HCT116 (cell line): ENCODE measurements at regions not wholly inside any gene's neighbourhood (a gene's known extent, or its start where the extent isn't known, plus 50 kb on each side); places are given as distances from the start of the nearest gene placed in this dataset.

Experiments
- ATAC-seq: fragments of 200-7000 bp; cut with Tn5 transposase; 2 replicates; pipeline ENCODE4 v1.9.1; 2020; ENCODE audit warnings: mild to moderate bottlenecking, moderate library complexity
- BruUV-seq: library from RNA; stranded (reverse); fragments of 400-500 nt; replicated peaks from 2 replicates; lab custom pipeline; 2021; lab: Mats Ljungman, UMichigan
- CTCF ChIA-PET: fragments of 300-600 bp; sonication (Branson Sonifier 250); formaldehyde crosslinking; loops from one replicate; lab custom pipeline; 2021; ENCODE audit warnings: antibody characterized with exemption; lab: Charles Lee
- POLR2A ChIA-PET: fragments of 300-600, 350-600 bp; sonication (Branson Sonifier 250); formaldehyde crosslinking; loops from one replicate; lab custom pipeline; 2021; ENCODE audit warnings: antibody characterized with exemption; lab: Charles Lee
- RAD21 ChIA-PET, 2 experiments: fragments of 300-600 bp; sonication (Branson Sonifier 250); formaldehyde crosslinking; loops; one replicate each; lab custom pipeline; 2023; ENCODE audit warnings: low total read pairs in 2 of 2; ENCODE audit not compliant: uncharacterized antibody in 2 of 2, unreplicated experiment in 2 of 2, low non-redundant PET in 1 of 2; lab: Charles Lee
- DNase-seq: peaks from one replicate; pipeline ENCODE4 v3.0.0-alpha.2; 2010; ENCODE audit warnings: low read depth, low spot score
- H2AFZ ChIP-seq: fragments of 200-600 bp; shearing (Covaris generic), sonication (generic); 2 replicates; pipeline ENCODE4 v1.6.1; 2017; ENCODE audit warnings: low read depth, mixed run types, mixed read lengths, antibody characterized with exemption, low read length; ENCODE audit not compliant: poor library complexity, severe bottlenecking
- H3K27ac ChIP-seq: 2 replicates; pipeline ENCODE4 v1.5.1; 2012; ENCODE audit warnings: low read depth, low read length
- H3K27me3 ChIP-seq: fragments of 200-600 bp; sonication (generic); 2 replicates; pipeline ENCODE4 v1.6.1; 2016; ENCODE audit warnings: mixed run types, low read length, mixed read lengths; ENCODE audit not compliant: insufficient read depth
- H3K36me3 ChIP-seq, 2 experiments: fragments of 200-500 bp in 1 of 2; fragments of 200-600 bp in 1 of 2; sonication (Bioruptor generic) in 1 of 2; sonication (generic) in 1 of 2; 2 replicates each; pipeline versions ENCODE4 v1.5.1 to v1.6.1; 2014 to 2016; ENCODE audit warnings: low read length in 2 of 2, inconsistent platforms in 1 of 2, mixed read lengths in 1 of 2, mixed run types in 1 of 2; ENCODE audit not compliant: insufficient read depth in 2 of 2, control insufficient read depth in 1 of 2
- H3K4me1 ChIP-seq, 2 experiments: fragments of 200-600 bp in 1 of 2; sonication (generic) in 1 of 2; 2 replicates each; pipeline versions ENCODE4 v1.5.1 to v1.6.1; 2012 to 2017; ENCODE audit warnings: low read length in 2 of 2, inconsistent platforms in 1 of 2, mild to moderate bottlenecking in 1 of 2, mixed read lengths in 1 of 2, mixed run types in 1 of 2, moderate library complexity in 1 of 2; ENCODE audit not compliant: insufficient read depth in 2 of 2, control insufficient read depth in 1 of 2
- H3K4me2 ChIP-seq: fragments of 200-600 bp; sonication (generic); 2 replicates; pipeline ENCODE4 v1.6.1; 2017; ENCODE audit warnings: mixed run types, low read length, mixed read lengths
- H3K4me3 ChIP-seq, 2 experiments: fragments of 200-600 bp in 1 of 2; sonication (generic) in 1 of 2; replicated peaks in 1 of 2; 2 replicates each; pipeline ENCODE4 v1.5.1; 2011 to 2016; ENCODE audit warnings: low read length in 2 of 2, control low read depth in 1 of 2, low read depth in 1 of 2, mild to moderate bottlenecking in 1 of 2, mixed read lengths in 1 of 2, mixed run types in 1 of 2
- H3K79me2 ChIP-seq: fragments of 200-600 bp; sonication (generic); 2 replicates; pipeline ENCODE4 v1.6.1; 2017; ENCODE audit warnings: mild to moderate bottlenecking, mixed run types, low read length, moderate library complexity, mixed read lengths; ENCODE audit not compliant: insufficient read depth
- H3K9ac ChIP-seq: fragments of 200-600 bp; sonication (generic); 2 replicates; pipeline ENCODE4 v1.6.1; 2016; ENCODE audit warnings: low read length, mixed read lengths
- H3K9me2 ChIP-seq: fragments of 200-600 bp; sonication (generic), shearing (Covaris generic); 2 replicates; pipeline ENCODE4 v1.6.1; 2017; ENCODE audit warnings: mixed run types, mild to moderate bottlenecking, moderate library complexity; ENCODE audit not compliant: insufficient read depth
- H3K9me3 ChIP-seq, 2 experiments: fragments of 200-500 bp in 1 of 2; fragments of 200-600 bp in 1 of 2; sonication (Bioruptor generic) in 1 of 2; sonication (generic) in 1 of 2; 2 replicates each; pipeline ENCODE4 v1.6.1; 2014 to 2017; ENCODE audit warnings: low read length in 2 of 2, mixed read lengths in 2 of 2, inconsistent platforms in 1 of 2, low read depth in 1 of 2, mild to moderate bottlenecking in 1 of 2, mixed run types in 1 of 2, moderate library complexity in 1 of 2; ENCODE audit not compliant: control insufficient read depth in 1 of 2, insufficient read depth in 1 of 2
- H4K20me1 ChIP-seq: fragments of 200-600 bp; sonication (generic), shearing (Covaris generic); 2 replicates; pipeline ENCODE4 v1.6.1; 2017; ENCODE audit warnings: mixed run types, mild to moderate bottlenecking, moderate library complexity; ENCODE audit not compliant: insufficient read depth
- ATF3 ChIP-seq: IDR thresholded peaks from 2 replicates; pipeline ENCODE4 v1.6.1; 2012
- CBX3 ChIP-seq: IDR thresholded peaks from 2 replicates; pipeline ENCODE4 v1.6.1; 2012; ENCODE audit warnings: low read depth
- CEBPB ChIP-seq: IDR thresholded peaks from 2 replicates; pipeline ENCODE4 v1.6.1; 2012; ENCODE audit warnings: low read depth
- CTCF ChIP-seq, 3 experiments: fragments of 200-600 bp in 1 of 3; sonication (generic) in 1 of 3; IDR thresholded peaks in 2 of 3; conservative IDR thresholded peaks in 1 of 3; 2 replicates each; pipeline ENCODE4 v1.5.1; 2012 to 2017; ENCODE audit warnings: low read depth in 2 of 3, low read length in 2 of 3, antibody characterized with exemption in 1 of 3, borderline replicate concordance in 1 of 3, control low read depth in 1 of 3, mild to moderate bottlenecking in 1 of 3, mixed read lengths in 1 of 3, mixed run types in 1 of 3, moderate library complexity in 1 of 3; ENCODE audit not compliant: insufficient read depth in 1 of 3
- EGR1 ChIP-seq: IDR thresholded peaks from 2 replicates; pipeline ENCODE4 v1.6.1; 2012; ENCODE audit warnings: low read depth
- EZH2 ChIP-seq: fragments of 200-600 bp; sonication (generic); IDR thresholded peaks from 2 replicates; pipeline ENCODE4 v1.6.1; 2017; ENCODE audit warnings: antibody characterized with exemption, mixed run types
- EZH2phosphoT487 ChIP-seq: fragments of 200-600 bp; IDR thresholded peaks from 2 replicates; pipeline ENCODE4 v1.6.1; 2018; ENCODE audit warnings: antibody characterized with exemption, borderline replicate concordance
- FOSL1 ChIP-seq: IDR thresholded peaks from 2 replicates; pipeline ENCODE4 v1.6.1; 2012; ENCODE audit warnings: low read depth
- JUND ChIP-seq: IDR thresholded peaks from 2 replicates; pipeline ENCODE4 v1.6.1; 2012
- POLR2A ChIP-seq: IDR thresholded peaks from 2 replicates; pipeline ENCODE4 v1.7.0; 2011; ENCODE audit warnings: borderline replicate concordance; ENCODE audit not compliant: insufficient read depth, insufficient read length; ENCODE audit errors: extremely low read depth
- POLR2AphosphoS5 ChIP-seq: IDR thresholded peaks from 2 replicates; pipeline ENCODE4 v1.6.1; 2011; ENCODE audit warnings: mild to moderate bottlenecking, low read depth, low read length, moderate library complexity
- RAD21 ChIP-seq: IDR thresholded peaks from 2 replicates; pipeline ENCODE4 v1.6.1; 2012; ENCODE audit warnings: low read depth, mild to moderate bottlenecking
- SIN3A ChIP-seq: IDR thresholded peaks from 2 replicates; pipeline ENCODE4 v1.6.1; 2012; ENCODE audit warnings: low read depth
- SP1 ChIP-seq: IDR thresholded peaks from 2 replicates; pipeline ENCODE4 v1.6.1; 2012; ENCODE audit warnings: low read depth
- SRF ChIP-seq: IDR thresholded peaks from 2 replicates; pipeline ENCODE4 v1.6.1; 2012; ENCODE audit warnings: low read depth
- YY1 ChIP-seq: IDR thresholded peaks from 2 replicates; pipeline ENCODE4 v1.6.1; 2011; ENCODE audit warnings: low read length, low read depth, moderate library complexity, mild to moderate bottlenecking; ENCODE audit not compliant: insufficient replicate concordance; ENCODE audit errors: extremely low read depth
- ZFX ChIP-seq: fragments of 450-650 bp; IDR thresholded peaks from 2 replicates; pipeline ENCODE4 v1.6.1; 2017
- intact Hi-C: fragments of 100-400 bp; cut with micrococcal nuclease; formaldehyde crosslinking; loops from 2 replicates; pipeline ENCODE4 v1.10.0; 2022

DNA sequence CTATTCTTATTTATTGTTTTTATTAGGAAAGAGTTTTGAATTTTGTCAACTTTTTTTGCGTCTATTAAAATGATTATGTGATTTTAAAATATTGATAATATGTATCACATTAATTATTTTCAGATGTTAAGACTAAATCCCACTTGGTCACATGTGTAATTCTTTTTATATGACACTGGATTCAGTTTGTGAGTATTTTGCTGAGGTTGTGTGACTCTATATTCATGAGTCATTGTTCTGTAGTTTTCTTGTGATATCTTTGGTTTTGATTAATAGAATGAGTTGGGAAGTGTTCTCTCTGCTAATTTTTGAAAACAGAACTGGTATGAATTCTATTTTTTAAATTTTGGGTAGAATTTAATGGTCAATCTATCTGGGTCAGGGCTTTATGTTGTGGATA lies 317.9 kb downstream of the ETS1 start:
- intact Hi-C loops, result no loop called here
- Histone ChIP-seq H3K79me2 (no peaks in the 10 kb centered on the region), H3K27ac (no peak overlapping the region), H3K4me3 (no peak overlapping the region), H3K4me2 (no peak overlapping the region), H2AFZ (no peak overlapping the region), H3K9ac (no peak overlapping the region), H3K36me3 (no peaks in the 10 kb centered on the region), H3K9me2 (no peaks in the 10 kb centered on the region), H3K9me3 (no peaks in the 10 kb centered on the region), H3K27me3 (0 out of 2 replicates have a peak, but pooled peaks cover 10% of the 10 kb centered on the region), H4K20me1 (no peaks in the 10 kb centered on the region), H3K4me1 (no peaks in the 10 kb centered on the region)
- POLR2A ChIA-PET, result no interaction called here
- no TSS peak for BruUV-seq
- CTCF ChIA-PET, result no interaction called here
- TF ChIP-seq SP1 (no peak), POLR2AphosphoS5 (no peak), ZFX (no peak), YY1 (no peak), CTCF (IDR thresholded peaks at IDR 0.05 in 2 of 3, conservative IDR thresholded peaks at IDR 0.05 in 1 of 3; ENCODE audit: borderline replicate concordance in 1 of 3, insufficient read depth in 1 of 3, low read depth in 2 of 3, low read length in 2 of 3) (no peak), SIN3A (no peak)
- RAD21 ChIA-PET, result no interaction called here
- ATAC-seq, result no peak
- no peak for DNase-seq

GRCh38 chr11:128266893-128267292 lies 320.5 kb downstream of the ETS1 start:
- no peaks in the 10 kb centered on the region for H3K4me1 ChIP-seq
- no peak overlapping the region for H3K27ac ChIP-seq
- no peaks in the 10 kb centered on the region for H3K9me2 ChIP-seq
- BruUV-seq, result no TSS peak
- H3K79me2 ChIP-seq, result no peaks in the 10 kb centered on the region
- no peak overlapping the region for H3K9ac ChIP-seq
- ATAC-seq (no peak), DNase-seq (no peak)
- no peaks in the 10 kb centered on the region for H4K20me1 ChIP-seq
- intact Hi-C loops, result no loop called here
- H3K4me2 ChIP-seq, result no peak overlapping the region
- H3K4me3 ChIP-seq, result no peak overlapping the region
- H3K9me3 ChIP-seq, result no peaks in the 10 kb centered on the region
- no peak overlapping the region for H2AFZ ChIP-seq
- RAD21 ChIA-PET, result no interaction called here
- CTCF ChIA-PET, result no interaction called here
- TF ChIP-seq SP1, result no peak
- no peak for TF ChIP-seq CTCF (IDR thresholded peaks at IDR 0.05 in 2 of 3, conservative IDR thresholded peaks at IDR 0.05 in 1 of 3; ENCODE audit: borderline replicate concordance in 1 of 3, insufficient read depth in 1 of 3, low read depth in 2 of 3, low read length in 2 of 3)
- no peak for TF ChIP-seq ATF3
- TF ChIP-seq RAD21, result no peak
- no peak for TF ChIP-seq JUND
- TF ChIP-seq CBX3, result no peak
- no peak for TF ChIP-seq EGR1
- no peak for TF ChIP-seq SIN3A
- TF ChIP-seq SRF, result no peak
- TF ChIP-seq EZH2phosphoT487, result no peak
- no peak for TF ChIP-seq EZH2
- no peak for TF ChIP-seq CEBPB
- TF ChIP-seq FOSL1, result no peak
- no peak for TF ChIP-seq POLR2A
- no peak for TF ChIP-seq ZFX
- H3K36me3 ChIP-seq, result no peaks in the 10 kb centered on the region
- POLR2A ChIA-PET, result no interaction called here
- H3K27me3 ChIP-seq, result 0 out of 2 replicates have a peak, but pooled peaks cover 11% of the 10 kb centered on the region
